CD4-positive, alpha-beta T cell treated with Interleukin-17A for 4 hours (primary cell): ENCODE measurements at regions not wholly inside any gene's neighbourhood (a gene's known extent, or its start where the extent isn't known, plus 50 kb on each side); places are given as distances from the start of the nearest gene placed in this dataset.
"Not testable (repeated sequence)": the region's sequence is repeated elsewhere in the genome, so short reads cannot be mapped to it uniquely, and the experiment has no call there.

Experiments
- DNase-seq: peaks from one replicate; pipeline ENCODE4 v3.0.0-alpha.2; 2020; ENCODE audit warnings: mixed read lengths

DNA sequence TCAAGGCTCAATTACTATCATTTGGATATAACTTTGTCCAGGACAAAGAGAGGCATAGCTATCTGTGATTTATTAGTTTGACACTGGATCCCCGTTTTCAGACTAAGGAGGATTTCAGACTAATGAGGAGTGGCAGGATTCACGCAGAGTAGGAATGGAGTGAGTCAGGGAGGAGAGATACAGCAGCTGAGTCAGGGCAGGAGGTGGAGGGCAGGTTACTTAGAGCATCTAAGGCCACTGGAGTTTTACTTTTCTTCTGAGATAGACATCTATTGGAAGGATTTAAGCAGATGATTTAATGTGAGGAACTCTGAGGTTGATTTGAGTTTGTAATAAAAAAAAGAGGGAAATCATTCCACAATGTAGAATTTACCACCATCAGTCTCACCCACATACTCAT lies 110.6 kb downstream of the RPIA start:
- DNase-seq, result not testable (repeated sequence)

DNA sequence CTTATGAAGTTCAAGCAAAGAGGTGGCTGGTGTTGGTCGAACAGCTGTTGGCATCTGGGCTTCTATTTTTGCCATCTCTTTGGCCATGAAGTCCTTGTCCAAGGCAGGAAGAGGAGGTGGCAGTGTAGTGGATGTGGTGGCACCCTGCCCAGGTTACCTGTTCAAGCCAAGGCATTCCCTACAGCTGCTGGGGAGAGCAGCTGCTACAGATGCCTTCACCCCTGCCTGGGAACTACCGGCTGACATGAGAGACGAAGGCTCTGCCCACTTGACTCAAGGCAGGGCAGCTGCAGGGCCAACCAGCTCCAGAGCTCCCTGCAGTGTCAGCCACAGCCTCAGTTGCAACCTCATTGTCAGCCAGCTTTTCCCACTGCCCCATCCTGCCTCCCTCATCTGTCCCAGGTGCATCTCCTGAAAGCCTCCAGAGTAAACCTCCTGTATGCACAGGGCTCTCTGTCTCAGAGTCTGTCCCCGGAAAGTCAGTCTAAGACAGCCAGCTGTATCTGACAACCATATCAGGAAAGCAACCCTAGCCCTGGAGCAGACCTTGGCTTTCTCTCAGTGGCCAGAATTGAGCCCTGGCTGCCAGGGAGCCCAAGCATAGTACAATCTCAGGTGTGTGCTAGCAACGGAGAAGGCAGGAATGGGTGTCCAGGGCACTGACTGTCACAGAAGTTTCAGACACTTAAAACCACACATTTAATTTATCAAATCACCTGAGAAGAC lies 115.9 kb downstream of the RPIA start:
- DNase-seq, result no peak

DNA sequence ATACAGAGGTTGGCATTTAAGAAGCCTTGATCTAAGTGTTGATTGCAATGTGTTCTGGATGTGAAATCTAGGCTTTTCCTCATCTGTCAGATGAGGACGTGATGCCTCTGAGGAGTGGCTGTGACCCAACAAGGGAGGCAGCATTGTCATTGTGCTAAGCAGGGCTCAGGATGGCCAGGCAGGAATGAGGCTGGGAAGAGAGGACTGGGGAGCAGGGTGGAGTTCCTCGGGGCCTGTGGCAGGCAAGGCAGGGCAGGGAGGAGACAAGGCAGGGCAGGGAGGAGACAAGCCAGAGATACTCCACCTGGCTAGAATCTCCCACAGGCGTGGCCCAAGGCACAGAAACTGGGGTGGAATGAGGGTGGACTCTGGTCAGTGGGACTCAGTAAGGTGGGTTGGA lies 116.6 kb downstream of the RPIA start:
- DNase-seq, result no peak

DNA sequence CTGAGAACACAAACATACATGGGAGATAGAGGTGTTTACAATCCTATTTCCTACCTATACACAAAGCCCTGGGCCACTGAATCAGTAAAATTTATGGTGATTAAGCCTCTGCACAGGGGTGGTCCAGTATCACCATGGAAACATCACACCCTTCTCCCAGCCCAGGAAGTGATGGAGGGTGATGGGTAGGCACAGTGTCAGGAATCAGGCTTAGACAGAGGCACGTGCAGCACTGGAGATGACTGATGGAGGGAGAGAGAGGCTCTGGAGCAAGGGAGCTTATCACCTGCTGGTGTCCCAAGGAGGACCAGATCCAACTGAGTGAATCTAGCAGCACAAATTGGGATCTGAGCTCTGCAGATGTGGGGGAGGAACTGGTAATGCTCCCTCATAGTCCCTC lies 117.2 kb downstream of the RPIA start:
- DNase-seq, result no peak

DNA sequence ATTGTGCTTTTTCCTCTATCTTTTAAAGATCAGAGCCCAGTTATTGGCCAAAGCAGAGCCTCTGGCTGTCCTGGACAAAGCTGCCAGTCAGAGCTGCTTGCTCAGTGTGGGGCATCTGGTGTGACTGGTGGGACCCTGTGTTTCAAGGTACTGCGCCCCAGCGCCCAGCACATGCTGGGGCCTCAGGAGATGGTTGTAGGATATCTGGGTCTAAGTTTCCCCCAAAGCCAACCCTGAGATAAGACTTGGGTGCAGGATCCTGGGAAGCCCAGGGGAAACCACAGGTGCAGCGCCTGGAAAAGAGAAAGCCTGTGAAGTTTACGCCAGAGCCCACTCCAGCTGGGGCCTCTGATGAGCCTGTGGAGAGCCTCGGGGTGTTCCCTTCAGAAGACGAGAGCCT lies 117.7 kb downstream of the RPIA start:
- DNase-seq, result no peak

DNA sequence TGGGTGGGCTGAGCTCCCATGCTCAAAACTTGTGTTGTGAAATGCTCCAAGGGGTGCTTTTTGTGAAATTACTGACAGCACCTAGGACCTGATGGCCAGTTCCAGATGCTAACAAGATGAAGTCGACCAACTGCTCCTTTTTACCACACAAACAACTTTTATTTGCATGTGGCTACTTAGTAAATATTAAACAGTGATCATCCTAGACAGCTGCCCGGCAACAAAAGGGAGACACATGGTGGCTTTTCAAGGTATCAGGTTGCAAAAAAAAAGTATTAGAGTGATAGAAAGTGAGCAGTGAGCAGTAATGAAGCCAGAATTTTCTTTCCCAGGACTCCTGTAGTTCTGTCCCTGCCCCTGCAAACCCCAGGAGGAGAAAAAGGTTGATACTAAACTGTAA lies 118.5 kb downstream of the RPIA start:
- no peak for DNase-seq

DNA sequence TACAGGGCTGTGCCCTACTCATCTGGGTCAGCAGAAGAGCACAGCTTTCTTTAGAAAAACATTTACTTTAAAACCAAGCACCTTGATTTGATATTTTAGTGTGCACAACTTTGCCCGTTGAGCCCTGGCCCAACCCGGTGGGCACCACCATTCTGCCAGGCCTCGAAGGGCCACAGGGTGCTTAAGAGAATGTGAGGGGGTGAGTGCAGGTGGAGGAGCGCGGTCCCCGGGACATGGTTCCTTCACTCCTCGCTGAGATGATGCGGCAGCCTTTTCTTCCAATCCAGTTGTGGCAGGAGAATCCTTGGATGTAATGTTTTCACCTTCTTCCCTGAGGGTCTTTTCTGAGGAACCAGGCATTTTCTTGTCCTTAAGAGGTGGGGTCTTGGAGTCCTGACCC lies 119.0 kb downstream of the RPIA start:
- DNase-seq, result no peak

DNA sequence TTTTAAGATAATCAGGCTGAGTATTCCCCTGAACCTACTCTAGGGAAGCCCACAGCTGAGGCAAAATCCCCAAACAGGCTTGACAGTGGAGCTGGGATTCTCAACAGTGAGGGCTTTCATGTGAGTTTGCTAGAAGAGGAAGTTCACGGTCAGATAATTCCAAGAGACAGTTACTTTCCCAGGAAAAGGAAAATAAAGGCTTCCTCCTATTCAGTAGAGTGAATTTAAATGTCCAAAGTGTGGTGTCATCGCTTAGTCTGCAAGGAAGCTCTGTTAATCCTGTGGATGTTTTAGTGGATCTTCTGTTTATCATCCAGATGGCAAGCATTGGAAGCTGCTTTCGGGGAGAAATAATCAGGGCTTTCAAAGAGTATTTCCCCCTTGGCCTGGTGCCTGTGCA lies 119.8 kb downstream of the RPIA start:
- DNase-seq, result no peak

DNA sequence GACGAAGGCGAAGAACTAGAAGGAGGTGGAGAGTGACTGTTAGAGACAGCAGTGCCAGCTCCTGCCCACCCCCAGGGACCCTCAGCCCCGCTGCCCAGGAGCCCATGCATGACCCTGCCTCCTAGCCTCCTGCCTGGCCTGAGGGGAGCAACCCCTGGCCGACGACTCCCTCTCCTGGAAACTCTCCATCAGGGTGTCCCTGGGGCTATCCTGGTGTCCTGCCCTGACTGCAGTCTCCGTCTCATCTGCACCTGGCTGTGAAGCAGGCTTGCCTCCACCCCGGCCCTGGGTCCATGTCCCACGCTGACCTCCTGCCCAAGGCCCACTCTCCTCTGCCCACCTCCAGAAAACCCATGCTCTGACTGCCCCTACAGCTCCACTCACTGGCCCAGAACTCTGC lies 120.2 kb downstream of the RPIA start:
- no peak for DNase-seq

DNA sequence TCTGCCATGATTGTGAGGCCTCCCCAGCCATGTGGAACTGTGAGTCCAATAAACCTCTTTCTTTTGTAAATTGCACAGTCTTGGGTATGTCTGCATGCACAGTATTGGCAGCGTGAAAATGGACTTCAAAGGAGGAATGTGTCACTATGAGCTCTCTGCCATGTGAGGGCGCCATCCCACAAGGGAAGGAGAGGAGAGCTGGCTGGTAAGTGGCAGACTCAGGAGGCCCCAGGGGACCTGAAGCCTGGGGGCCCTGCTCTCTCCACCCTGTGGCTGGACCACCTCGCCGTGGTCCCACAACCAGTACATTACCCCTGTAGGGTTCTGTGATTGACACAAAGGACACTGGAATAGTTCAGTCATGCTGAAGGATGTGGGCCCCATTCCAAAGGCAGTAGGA lies 122.1 kb downstream of the RPIA start:
- DNase-seq, result no peak

DNA sequence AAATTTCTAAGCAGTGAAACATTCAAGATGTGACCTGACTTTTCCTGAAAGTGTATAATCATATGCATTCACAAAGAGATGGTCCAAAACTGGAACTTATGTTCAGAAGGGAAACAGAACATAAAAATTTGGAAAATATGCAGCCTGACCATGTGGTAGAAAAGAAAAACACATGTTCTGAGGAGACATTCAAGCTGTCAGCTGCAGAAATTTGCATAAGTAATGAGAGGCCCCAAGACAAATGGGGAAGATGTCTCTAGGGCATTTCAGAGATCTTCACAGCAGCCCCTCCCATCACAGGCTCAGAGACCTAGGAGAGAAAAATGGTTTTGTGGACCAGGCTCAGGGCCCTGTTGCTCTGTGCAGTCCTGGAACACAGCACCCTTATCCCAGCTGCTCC lies 123.8 kb downstream of the RPIA start:
- no peak for DNase-seq

DNA sequence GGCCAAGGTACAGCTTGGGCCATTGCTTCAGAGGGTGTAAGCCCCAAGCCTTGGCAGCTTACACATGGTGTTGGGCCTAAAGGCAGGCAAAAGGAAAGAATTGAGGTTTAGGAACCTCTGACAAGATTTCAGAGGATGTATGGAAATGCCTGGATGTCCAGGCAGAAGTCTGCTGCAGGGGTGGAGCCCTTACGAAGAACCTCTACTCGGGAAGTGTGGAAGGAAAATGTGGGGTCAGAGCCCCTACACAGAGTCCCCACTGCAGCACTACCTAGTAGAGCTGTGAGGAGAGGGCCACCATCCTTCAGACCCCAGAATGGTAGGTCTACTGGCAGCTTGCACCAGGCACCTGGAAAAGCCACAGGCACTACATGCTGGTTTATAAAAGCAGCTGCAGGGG lies 124.2 kb downstream of the RPIA start:
- no peak for DNase-seq

DNA sequence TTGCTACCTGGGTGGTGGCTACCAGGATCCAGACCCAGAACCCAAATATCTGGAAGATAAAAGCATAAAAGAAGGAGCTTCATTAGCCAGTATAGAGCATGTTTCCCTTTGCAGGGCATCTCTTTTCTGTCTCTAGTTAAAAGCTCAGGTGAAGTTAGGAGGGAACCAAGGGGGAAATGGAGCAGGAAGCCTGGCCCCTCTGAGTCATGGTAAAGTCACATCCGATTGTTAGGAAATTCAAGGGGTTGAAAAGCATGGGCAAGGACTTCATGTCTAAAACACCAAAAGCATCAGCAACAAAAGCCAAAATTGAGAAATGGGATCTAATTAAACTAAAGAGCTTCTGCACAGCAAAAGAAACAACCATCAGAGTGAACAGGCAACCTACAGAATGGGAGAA lies 126.9 kb downstream of the RPIA start:
- DNase-seq, result no peak

DNA sequence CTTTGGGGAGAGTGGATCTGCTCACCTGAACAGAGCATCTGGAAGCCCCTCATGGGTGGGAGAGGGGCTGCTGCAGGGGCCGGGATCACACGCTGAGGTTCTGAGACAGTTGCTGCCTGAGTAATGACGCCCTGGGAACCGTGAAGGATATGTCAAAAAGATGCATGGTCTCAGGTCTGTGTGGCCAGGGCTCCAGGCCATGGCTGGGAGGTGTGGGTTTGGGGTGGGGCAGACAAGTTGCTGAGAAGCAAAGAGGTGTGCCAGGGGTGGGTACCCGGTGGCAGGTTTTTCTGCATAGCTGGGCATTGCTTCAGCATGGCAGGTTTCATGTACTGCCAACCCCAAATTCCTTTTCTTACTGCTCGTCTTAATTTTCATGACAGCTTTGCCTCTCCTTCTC lies 133.5 kb downstream of the RPIA start:
- no peak for DNase-seq

DNA sequence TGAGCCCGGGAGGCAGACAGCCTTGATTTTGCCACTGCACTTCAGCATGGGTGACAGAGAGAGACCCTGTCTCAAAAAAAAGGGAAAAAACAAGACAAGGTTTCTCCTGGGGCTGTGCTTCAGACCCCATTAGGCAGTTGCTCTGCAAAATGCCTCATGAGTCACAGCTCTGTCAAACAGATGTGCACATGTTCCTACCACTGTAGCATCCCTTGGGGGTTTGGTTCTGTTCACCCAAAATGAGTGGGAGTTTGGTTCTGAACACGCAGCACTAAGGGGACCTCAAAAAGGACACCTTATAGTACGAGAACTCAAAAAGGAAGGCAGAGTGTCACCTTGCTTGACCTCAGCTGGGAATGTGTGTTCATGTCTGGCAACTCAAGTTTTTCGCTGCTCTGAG lies 134.9 kb downstream of the RPIA start:
- no peak for DNase-seq

DNA sequence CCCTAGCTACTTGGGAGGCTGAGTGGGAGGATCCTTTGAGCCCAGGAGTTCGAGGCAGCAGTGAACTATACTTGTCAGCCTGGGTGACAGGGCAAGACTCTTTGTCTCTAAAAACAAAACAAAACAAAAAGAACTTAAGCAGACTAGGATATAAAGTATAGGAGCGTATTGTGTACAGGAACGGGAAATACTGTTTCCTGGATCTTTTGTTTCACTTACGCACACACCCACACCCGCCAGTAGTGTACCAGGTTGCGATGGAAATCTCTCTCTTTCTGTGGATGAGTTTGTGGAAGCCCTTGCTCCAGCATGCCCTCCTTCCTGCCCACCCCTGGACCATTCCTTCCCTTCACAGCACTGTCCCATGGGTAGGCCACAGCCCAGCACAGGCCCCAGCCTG lies 136.3 kb downstream of the RPIA start:
- no peak for DNase-seq

DNA sequence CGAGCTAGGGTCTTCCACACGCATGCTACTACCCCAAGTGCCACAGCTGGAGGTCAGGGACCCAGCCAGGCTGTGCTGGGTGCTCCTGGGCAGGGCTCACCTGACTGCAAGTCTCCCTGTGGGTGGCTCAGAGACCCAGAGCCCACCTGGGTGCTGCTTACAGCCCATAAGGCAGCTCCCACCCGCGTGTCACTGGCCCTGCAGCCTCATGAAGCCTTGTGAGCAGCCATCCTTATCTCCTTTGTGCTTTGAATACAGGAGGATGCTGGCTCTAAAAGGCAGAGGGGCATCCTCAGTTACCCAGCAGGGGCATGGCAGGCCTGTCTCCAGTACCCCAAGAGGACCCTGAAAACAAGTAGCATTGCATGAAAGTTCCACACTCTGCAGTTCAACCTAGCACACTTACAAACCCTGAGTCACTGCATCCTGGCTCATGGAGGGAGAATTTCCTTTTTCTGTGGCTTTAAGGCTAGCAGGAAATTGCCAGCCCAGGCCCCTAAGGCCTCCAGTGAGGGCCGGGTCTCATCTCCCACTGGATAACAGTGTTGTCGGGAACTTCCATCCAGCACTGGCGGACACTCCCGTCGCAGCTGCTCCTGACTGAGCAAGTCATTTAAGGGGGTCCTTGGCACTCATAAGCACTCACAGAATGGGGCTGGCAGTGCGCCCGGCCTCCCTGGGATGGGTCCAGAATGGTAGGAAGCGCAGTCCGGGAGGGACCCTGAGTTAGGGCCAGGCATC lies 137.1 kb downstream of the RPIA start:
- DNase-seq, result no peak

DNA sequence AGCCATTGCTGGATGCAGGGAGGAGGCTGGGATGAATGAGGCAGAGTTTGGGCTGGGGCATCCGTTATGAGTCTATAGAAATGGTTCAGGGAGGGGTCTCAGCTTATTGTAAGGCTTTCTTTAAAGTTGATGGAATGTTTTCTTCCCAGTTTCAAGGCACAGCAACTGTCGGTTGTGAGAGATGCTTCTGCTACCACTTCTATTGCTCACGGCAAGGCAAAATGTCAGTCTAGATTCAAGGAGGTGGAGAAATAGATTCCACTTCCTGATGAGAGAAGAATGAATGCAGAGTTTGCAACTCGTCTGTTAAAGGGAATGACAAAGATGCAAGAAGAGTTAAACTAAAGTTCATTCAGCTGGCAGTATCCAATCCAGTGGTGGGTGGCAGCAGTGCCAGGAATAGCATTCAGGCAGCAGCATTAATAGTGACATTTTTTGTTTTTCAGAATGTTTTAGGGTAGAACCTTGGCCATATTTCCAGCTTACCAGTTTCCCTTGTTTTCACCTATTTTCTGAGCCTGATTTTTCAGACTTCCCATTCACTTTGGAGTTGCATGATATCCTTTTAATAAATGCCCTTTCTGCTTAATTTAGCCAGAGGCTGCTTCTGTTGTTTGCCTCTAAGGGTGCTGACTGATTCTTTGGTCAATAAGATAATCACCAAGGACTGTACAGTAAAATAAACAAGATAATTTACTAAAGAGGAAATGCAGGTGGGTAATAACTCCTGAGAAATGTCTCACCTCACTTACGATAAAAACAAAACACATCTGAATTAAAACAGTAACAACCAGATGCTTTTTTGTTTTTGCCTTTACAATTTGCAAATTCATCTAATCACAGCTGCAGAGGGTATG lies 138.4 kb downstream of the RPIA start:
- no peak for DNase-seq

DNA sequence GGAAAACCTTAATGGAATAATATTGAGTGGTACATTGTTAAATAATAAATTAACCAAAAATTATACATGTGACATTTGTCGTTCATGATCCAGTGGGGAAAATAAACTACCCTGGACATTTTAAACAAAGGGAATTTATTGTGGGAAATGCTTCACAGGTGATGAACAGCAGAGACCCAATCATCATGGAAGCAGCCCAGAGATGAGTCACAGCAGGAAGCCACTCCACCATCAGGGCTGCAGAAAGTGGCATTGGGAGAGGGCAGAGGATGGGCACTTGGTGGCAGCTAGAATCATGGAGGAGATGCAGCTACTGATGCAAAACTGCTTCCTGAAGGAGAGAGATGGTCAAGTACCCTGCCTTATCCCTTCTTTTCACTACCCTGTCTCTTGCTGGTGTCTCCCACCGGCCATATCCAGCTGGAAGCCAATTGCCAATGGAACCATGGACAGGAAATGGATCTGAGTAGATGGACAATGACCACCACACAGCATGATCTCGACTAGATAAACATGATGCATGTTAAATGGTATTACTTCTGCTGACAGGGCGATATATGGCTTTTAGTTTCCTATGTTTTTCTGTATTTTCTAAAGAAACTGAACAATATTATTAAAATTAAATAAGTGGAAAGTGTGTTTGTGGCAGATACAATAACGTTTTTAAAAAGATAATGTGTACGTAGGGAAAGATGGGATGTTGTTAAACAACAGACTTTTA lies 139.8 kb downstream of the RPIA start:
- no peak for DNase-seq

DNA sequence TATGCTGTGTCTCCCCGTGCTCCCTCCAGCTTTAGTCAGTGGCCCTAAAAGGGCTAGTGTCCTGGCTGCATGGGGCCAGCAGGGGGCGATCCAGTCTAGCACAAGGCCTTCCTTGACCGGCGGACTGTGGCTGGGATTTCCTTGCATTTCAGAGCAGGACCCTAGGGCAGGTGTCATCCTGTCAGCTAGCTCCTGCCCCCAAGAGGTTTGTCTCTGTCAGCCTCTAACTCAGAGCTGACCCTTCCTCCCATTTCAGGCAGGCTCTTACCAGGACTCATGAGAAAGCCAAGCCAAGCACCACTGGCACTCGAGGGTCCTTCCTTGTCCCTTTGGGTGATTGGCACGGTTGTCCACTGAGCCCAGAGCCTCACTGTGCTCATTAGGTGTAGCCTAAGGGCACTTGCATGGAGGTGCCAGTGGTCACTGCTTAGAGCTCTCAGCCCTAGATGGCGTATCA lies 140.3 kb downstream of the RPIA start:
- DNase-seq, result peak; percentile 37

DNA sequence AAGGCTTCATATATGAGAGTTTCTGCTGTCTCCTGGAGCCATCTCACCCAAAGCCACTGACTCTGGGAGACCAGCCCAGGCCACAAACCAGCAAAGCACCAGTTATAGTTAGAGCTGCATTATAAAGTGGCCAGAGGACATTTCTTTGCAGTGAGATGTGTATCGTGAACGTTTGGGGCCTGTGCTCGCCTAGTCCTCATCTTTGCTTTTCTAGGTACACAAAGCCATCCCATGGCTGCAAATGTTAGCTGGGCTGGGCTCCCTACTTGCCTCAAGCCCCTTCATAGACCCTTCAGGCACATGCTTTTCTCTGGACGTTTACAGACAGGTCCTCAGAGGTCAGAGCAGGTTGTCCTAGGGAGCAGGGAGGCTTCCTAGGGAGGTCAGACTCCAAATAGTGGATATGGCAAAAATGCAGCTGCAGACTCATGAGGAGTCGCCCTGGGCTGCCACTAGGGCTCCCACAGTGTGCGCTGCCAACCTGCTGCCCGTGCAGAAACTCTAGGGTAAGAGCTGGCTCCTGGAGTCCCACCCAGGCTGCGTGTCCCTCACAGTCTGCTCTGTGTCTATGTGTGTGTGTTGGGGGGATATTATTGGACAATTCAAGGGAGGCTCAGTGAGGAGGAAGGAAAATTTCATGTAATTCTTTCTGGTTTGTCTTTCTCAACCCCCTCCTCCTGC lies 141.0 kb downstream of the RPIA start:
- DNase-seq, result no peak

DNA sequence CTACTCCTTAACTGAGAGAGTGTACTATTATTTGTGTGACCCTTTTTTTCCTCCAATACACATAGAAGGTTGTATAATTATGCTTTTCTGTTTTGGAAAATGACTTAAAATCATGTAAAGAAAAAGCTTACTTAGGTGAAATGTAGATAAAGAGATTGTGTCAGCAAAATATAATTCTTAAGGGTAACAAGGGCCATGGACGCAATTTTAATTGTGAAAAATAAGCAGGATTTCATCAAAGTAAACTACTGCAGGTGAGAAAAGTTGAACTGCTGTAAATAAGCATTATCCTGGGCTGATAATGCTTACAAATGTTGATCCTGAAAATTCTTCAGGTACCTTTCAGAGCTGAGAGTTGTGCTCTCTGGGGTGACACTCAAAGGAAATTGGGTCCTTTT lies 141.5 kb downstream of the RPIA start:
- DNase-seq, result no peak
